Mucosa of descending colon (tissue), 3 donors: ENCODE measurements at regions not wholly inside any gene's neighbourhood (a gene's known extent, or its start where the extent isn't known, plus 50 kb on each side); places are given as distances from the start of the nearest gene placed in this dataset.
"Not testable (repeated sequence)": the region's sequence is repeated elsewhere in the genome, so short reads cannot be mapped to it uniquely, and the experiment has no call there.

Experiments used
- ATAC-seq: fragments of 200-7000 bp; cut with Tn5 transposase; one replicate; pipeline ENCODE4 v1.9.1; 2020; ENCODE audit warnings: mild to moderate bottlenecking, moderate library complexity
- DNase-seq, 3 donors: peaks; one replicate each; pipeline ENCODE4 v3.0.0-alpha.2; 2020
- H3K36me3 ChIP-seq: fragments of 200-600 bp; one replicate; pipeline ENCODE4 v1.8.0; 2021; ENCODE audit warnings: low read depth, mild to moderate bottlenecking
- H3K4me1 ChIP-seq: fragments of 200-600 bp; one replicate; pipeline ENCODE4 v1.8.0; 2021; ENCODE audit warnings: low read depth, mild to moderate bottlenecking
- H3K4me3 ChIP-seq: fragments of 200-600 bp; one replicate; pipeline ENCODE4 v1.8.0; 2021; ENCODE audit warnings: mild to moderate bottlenecking
- H3K9me3 ChIP-seq: fragments of 200-600 bp; one replicate; pipeline ENCODE4 v1.8.0; 2021; ENCODE audit warnings: mild to moderate bottlenecking
- intact Hi-C, 2 donors: fragments of 100-400 bp; cut with DNase I in 1 of 2; cut with micrococcal nuclease in 1 of 2; formaldehyde crosslinking; loops; one replicate each; pipeline versions ENCODE4 v1.11.0 to v1.11.1; 2022; cut with DNase I, micrococcal nuclease
- TF ChIP-seq, protein P1 (sequence below): fragments of 200-600 bp; IDR thresholded peaks from one replicate; pipeline ENCODE4 v1.8.0; 2022; ENCODE audit warnings: antibody characterized with exemption, mild to moderate bottlenecking
- donor health status: DM: no; HTN: no; CAD: no; lungs with moderate emphysema.
- donor health status: DM: no; HTN: no; CAD: no.
- donor health status: DM: no; HTN: yes; CAD: no.

DNA sequence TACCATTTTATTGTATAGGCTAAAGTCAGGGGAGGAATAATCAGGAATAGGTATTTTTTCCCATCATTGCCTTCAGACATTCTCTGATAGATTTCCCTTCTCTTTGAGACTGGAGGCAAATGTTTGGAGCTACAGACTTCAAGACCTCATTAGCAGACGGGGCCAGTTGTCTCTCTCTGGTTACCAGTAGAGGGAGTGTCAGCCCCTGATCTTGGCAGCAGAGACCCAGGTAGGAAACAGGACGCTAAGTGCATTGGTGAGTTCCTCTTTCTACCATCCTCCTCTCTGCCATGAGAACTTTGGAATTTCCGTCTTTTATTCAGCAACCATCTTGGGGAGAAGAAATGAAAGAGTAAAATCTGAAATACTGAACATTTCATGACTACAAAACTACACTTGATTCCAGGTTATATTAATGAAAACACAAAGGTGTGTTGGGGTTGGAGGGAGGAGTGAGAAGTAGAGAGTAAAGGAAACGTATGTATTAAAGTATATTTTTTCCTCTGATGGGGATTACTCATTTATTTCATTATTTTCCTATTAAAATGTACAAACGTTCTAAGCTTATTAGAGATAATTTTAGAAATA lies 186.2 kb upstream of the GCFC2 start:
- TF ChIP-seq, protein P1, sequence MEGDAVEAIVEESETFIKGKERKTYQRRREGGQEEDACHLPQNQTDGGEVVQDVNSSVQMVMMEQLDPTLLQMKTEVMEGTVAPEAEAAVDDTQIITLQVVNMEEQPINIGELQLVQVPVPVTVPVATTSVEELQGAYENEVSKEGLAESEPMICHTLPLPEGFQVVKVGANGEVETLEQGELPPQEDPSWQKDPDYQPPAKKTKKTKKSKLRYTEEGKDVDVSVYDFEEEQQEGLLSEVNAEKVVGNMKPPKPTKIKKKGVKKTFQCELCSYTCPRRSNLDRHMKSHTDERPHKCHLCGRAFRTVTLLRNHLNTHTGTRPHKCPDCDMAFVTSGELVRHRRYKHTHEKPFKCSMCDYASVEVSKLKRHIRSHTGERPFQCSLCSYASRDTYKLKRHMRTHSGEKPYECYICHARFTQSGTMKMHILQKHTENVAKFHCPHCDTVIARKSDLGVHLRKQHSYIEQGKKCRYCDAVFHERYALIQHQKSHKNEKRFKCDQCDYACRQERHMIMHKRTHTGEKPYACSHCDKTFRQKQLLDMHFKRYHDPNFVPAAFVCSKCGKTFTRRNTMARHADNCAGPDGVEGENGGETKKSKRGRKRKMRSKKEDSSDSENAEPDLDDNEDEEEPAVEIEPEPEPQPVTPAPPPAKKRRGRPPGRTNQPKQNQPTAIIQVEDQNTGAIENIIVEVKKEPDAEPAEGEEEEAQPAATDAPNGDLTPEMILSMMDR = no peak
- peak in 1 of 3 donors; percentile 23 for DNase-seq
- no peak overlapping the region for H3K4me3 ChIP-seq
- intact Hi-C loops = no loop called here
- no peaks in the 10 kb centered on the region for H3K9me3 ChIP-seq
- no peaks in the 10 kb centered on the region for H3K4me1 ChIP-seq
- H3K36me3 ChIP-seq = no peaks in the 10 kb centered on the region
- ATAC-seq = peak; percentile 62

DNA sequence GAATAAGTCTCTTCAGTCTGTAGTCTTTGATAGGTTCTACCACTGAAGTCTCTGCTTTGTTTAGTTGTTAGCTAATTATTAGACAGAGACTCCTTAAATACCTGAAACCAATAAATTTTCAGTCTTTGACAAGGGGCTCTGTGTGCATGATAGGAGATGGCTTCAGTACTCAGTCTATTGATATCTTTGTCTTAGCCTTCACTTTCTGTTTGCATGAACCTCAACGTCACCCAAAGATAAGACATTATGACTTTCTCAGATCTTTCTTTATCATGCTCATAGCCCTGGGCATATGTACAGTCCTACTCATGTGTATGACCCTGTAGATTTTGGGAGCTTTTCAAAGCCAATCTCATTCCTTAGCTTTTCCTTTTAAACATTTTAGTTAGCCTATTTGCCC lies 183.5 kb upstream of the GCFC2 start:
- no peak overlapping the region for H3K4me3 ChIP-seq
- TF ChIP-seq, protein P1 = no peak
- H3K4me1 ChIP-seq = no peaks in the 10 kb centered on the region
- intact Hi-C loops = no loop called here
- ATAC-seq (no peak), DNase-seq (no peak)
- H3K36me3 ChIP-seq = no peaks in the 10 kb centered on the region
- no peaks in the 10 kb centered on the region for H3K9me3 ChIP-seq

- no peaks in the 10 kb centered on the region for H3K4me1 ChIP-seq
- TF ChIP-seq, protein P1 = no peak
- ATAC-seq (no peak), DNase-seq (no peak)
- H3K4me3 ChIP-seq = no peak overlapping the region
- intact Hi-C loops = no loop called here
- H3K9me3 ChIP-seq = no peaks in the 10 kb centered on the region
- no peaks in the 10 kb centered on the region for H3K36me3 ChIP-seq
Observed at GRCh38 chr2:75892490-75892889, 181.8 kb upstream of the GCFC2 start.

GRCh38 chr2:75882530-75882929 lies 171.8 kb upstream of the GCFC2 start:
- intact Hi-C loops = no loop called here

DNA sequence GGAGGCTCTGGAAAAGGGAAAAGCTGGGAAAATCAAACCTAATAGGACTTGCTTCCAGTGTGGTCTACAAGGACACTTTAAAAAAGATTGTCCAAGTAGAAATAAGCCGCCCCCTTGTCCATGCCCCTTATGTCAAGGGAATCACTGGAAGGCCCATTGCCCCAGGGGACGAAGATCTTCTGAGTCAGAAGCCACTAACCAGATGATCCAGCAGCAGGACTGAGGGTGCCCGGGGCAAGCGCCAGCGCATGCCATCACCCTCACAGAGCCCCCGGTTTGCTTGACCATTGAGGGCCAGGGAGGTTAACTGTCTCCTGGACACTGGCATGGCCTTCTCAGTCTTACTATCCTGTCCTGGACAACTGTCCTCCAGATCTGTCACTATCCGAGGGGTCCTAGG lies 164.9 kb upstream of the GCFC2 start:
- DNase-seq, H3K9me3 ChIP-seq, intact Hi-C loops, H3K4me1 ChIP-seq, H3K4me3 ChIP-seq, ATAC-seq, H3K36me3 ChIP-seq: not testable (repeated sequence)

More at GRCh38 chr2:75882530-75882929, 171.8 kb upstream of the GCFC2 start:
- Histone ChIP-seq H3K36me3 (no peaks in the 10 kb centered on the region), H3K4me1 (no peaks in the 10 kb centered on the region), H3K4me3 (no peak overlapping the region), H3K9me3 (no peaks in the 10 kb centered on the region)
- no peak for ATAC-seq
- DNase-seq = no peak
- TF ChIP-seq, protein P1 = no peak

DNA sequence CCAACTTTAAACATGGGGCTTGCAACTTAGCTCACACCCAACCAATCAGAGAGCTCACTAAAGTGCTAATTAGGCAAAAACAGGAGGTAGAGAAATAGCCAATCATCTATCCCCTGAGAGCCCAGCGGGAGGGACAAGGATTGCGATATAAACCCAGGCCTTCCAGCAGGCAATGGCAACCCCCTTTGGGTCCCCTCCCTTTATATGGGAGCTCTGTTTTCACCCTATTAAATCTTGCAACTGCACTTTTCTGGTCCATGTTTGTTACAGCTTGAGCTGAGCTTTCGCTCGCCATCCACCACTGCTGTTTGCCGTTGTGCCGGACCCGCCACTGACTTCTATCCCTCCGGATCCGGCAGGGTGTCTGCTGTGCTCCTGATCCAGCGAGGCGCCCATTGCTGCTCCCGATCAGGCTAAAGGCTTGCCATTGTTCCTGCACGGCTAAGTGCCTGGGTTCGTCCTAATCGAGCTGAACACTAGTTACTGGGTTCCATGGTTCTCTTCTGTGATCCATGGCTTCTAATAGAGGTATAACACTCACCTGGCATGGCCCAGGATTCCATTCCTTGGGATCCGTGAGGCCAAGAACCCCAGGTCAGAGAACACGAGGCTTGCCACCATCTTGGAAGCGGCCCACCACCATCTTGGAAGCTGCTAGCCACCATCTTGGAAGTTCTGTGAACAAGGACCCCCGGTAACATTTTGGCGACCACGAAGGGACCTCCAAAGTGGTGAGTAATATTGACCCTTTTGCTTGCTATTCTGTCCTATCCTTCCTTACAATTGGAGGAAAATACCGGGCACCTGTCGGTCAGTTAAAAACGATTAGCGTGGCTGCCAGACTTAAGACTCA lies 161.3 kb upstream of the GCFC2 start:
- H3K36me3 ChIP-seq, intact Hi-C loops, H3K9me3 ChIP-seq, DNase-seq, ATAC-seq, H3K4me1 ChIP-seq, H3K4me3 ChIP-seq: not testable (repeated sequence)
